HUES6 (cell line): ENCODE measurements at regions not wholly inside any gene's neighbourhood (a gene's known extent, or its start where the extent isn't known, plus 50 kb on each side); places are given as distances from the start of the nearest gene placed in this dataset.
"Not testable (repeated sequence)": the region's sequence is repeated elsewhere in the genome, so short reads cannot be mapped to it uniquely, and the experiment has no call there.

ENCODE experiments used
- H3K27ac ChIP-seq: 2 replicates; pipeline ENCODE4 v1.7.0; 2013; ENCODE audit warnings: low read depth, mild to moderate bottlenecking, low read length, inconsistent platforms
- H3K27me3 ChIP-seq: 2 replicates; pipeline ENCODE4 v1.6.1; 2013; ENCODE audit warnings: low read length; ENCODE audit not compliant: control insufficient read depth, insufficient read depth
- H3K36me3 ChIP-seq: 2 replicates; pipeline ENCODE4 v1.6.1; 2013; ENCODE audit warnings: low read length; ENCODE audit not compliant: control insufficient read depth, insufficient read depth
- H3K4me1 ChIP-seq: 2 replicates; pipeline ENCODE4 v1.6.1; 2013; ENCODE audit warnings: low read length; ENCODE audit not compliant: control insufficient read depth, insufficient read depth
- H3K4me3 ChIP-seq: 2 replicates; pipeline ENCODE4 v1.5.1; 2013; ENCODE audit warnings: low read depth, low read length
- H3K9ac ChIP-seq: one replicate; pipeline ENCODE4 v1.6.1; 2013; ENCODE audit warnings: mild to moderate bottlenecking, low read length
- H3K9me3 ChIP-seq: 2 replicates; pipeline ENCODE4 v1.6.1; 2013; ENCODE audit warnings: low read depth, low read length; ENCODE audit not compliant: control insufficient read depth, insufficient read depth

DNA sequence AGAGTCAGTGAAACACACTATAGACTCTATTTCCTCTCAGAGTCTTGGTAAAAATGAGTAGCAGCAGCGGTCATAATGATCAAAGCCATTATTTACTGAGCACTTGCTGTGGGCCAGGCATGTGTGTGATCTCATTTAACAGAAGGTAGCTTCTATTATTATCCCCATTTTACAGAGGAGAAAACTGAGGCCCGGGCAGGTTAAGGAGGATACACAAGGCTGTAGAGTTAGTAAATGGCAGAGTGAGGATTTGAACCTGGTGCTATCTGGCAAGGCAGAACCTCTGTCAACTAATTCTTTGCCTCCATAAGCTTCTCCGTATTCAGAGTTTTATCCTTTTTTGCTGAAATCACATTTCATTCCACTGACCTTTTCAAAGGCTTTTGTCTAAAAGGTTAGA is 122.2 kb upstream of the SALL4 start:
- Histone ChIP-seq H3K27me3 (no peaks in the 10 kb centered on the region), H3K4me1 (peaks cover 9% of the 10 kb centered on the region), H3K36me3 (no peaks in the 10 kb centered on the region), H3K9me3 (no peaks in the 10 kb centered on the region), H3K9ac (no peak overlapping the region), H3K27ac (no peak overlapping the region), H3K4me3 (no peak overlapping the region)

DNA sequence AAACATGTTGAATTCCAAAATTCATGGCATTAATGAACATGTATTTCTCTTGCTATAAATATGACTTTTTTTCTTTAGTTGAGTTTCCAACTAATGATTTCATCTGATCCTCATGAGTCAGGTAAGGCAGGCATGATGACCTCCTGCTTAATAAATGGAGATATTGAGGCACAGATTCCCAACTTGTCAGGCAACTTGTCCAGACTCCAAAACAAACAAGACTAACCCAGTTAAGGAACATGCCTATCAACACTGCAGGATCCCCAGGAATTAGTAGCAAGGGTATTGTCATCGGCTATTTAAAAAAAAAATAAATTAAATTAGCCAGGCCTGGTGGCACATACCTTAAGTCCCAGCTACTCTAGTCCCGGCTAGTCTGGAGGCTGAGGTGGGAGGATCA is 121.3 kb upstream of the SALL4 start:
- no peak overlapping the region for H3K9ac ChIP-seq
- H3K4me1 ChIP-seq = peaks cover 12% of the 10 kb centered on the region
- no peaks in the 10 kb centered on the region for H3K27me3 ChIP-seq
- H3K36me3 ChIP-seq = no peaks in the 10 kb centered on the region
- H3K9me3 ChIP-seq = no peaks in the 10 kb centered on the region
- no peak overlapping the region for H3K4me3 ChIP-seq
- H3K27ac ChIP-seq = no peak overlapping the region

- H3K36me3 ChIP-seq, H3K27ac ChIP-seq, H3K9ac ChIP-seq, H3K27me3 ChIP-seq, H3K4me3 ChIP-seq, H3K9me3 ChIP-seq: not testable (repeated sequence)
- H3K4me1 ChIP-seq = peaks cover 20% of the 10 kb centered on the region
These were observed 120.5 kb upstream of the SALL4 start for GRCh38 chr20:51922812-51923211.

DNA sequence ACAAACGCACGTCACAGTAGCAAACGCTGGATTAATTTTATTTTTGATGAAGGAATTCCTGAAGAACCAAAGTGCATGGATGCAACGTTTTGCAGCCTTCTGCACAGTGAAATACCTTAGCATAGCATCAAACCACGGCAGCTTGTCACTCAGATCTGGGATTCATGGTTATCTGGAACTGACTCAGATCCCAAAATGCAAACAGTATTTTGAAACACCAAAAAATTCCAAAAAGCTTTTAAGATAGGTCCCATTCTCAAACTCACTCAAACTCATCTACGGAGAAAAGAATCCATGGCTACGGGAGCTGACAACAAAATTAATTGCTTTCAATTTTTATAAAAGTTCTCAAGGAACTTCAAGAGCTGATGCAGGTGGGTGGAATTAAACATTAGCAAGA is 116.2 kb upstream of the SALL4 start:
- Histone ChIP-seq H3K36me3 (no peaks in the 10 kb centered on the region), H3K4me3 (no peak overlapping the region), H3K9me3 (no peaks in the 10 kb centered on the region), H3K27me3 (no peaks in the 10 kb centered on the region), H3K27ac (no peak overlapping the region), H3K4me1 (peaks cover 17% of the 10 kb centered on the region), H3K9ac (no peak overlapping the region)

DNA sequence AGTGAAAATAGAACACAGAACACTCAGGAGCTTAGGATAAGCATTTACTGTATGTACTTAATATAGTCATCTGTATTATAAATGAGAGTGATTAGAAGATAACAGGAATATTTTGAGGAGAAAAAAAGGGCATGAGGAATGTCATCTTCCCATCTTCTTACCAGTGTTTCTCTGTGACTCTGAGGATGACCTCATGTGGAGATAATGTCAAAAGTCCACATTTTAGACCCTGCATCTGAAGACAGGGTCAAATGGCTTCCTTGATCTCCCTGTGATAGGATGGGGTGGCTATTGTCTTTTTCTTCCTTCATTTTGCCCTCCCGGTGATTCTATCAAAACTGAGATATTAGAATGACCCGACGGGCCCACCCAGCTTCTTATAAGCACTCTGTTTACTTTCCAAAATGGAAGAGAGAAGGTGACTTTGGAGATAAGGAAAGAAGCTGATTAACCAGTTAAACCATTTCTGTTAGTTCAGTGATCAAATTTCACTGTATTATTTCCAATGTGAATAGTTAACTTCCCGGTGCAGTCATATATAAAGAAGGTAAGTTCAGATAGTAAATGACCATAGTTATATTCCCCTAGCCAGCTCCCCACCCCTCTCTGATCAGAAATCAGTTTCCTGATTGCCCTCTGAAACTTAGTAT is 115.7 kb upstream of the SALL4 start:
- no peak overlapping the region for H3K9ac ChIP-seq
- H3K4me3 ChIP-seq = no peak overlapping the region
- H3K4me1 ChIP-seq = peaks cover 17% of the 10 kb centered on the region
- H3K36me3 ChIP-seq = no peaks in the 10 kb centered on the region
- H3K27me3 ChIP-seq = no peaks in the 10 kb centered on the region
- H3K27ac ChIP-seq = no peak overlapping the region
- no peaks in the 10 kb centered on the region for H3K9me3 ChIP-seq

DNA sequence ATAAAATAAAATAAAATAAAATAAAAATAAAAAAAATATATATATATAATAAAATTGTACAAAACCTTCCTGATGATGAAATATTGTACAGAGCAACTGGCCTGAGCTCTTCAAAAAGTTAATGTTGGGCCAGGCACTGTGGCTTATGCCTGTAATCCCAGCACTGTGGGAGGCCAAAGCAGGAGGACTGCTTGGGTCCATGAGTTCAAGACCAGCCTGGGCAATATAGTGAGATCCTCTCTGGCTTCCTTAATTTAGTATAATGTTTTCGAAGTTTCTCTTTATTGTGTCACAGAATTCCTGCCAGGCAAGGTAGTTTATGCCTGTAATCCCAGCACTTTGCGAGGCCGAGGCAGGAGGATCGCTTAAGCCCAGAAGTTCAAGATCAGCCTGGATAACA is 113.9 kb upstream of the SALL4 start:
- H3K9ac ChIP-seq = no peak overlapping the region
- no peak overlapping the region for H3K4me3 ChIP-seq
- peaks cover 28% of the 10 kb centered on the region for H3K4me1 ChIP-seq
- H3K36me3 ChIP-seq = no peaks in the 10 kb centered on the region
- no peaks in the 10 kb centered on the region for H3K9me3 ChIP-seq
- H3K27me3 ChIP-seq = no peaks in the 10 kb centered on the region
- H3K27ac ChIP-seq = no peak overlapping the region

- Histone ChIP-seq H3K27me3 (no peaks in the 10 kb centered on the region), H3K4me1 (peaks cover 43% of the 10 kb centered on the region), H3K9ac (no peak overlapping the region), H3K27ac (no peak overlapping the region), H3K4me3 (no peak overlapping the region), H3K36me3 (no peaks in the 10 kb centered on the region), H3K9me3 (no peaks in the 10 kb centered on the region)
These were observed 112.4 kb upstream of the SALL4 start for GRCh38 chr20:51914758-51915157.

DNA sequence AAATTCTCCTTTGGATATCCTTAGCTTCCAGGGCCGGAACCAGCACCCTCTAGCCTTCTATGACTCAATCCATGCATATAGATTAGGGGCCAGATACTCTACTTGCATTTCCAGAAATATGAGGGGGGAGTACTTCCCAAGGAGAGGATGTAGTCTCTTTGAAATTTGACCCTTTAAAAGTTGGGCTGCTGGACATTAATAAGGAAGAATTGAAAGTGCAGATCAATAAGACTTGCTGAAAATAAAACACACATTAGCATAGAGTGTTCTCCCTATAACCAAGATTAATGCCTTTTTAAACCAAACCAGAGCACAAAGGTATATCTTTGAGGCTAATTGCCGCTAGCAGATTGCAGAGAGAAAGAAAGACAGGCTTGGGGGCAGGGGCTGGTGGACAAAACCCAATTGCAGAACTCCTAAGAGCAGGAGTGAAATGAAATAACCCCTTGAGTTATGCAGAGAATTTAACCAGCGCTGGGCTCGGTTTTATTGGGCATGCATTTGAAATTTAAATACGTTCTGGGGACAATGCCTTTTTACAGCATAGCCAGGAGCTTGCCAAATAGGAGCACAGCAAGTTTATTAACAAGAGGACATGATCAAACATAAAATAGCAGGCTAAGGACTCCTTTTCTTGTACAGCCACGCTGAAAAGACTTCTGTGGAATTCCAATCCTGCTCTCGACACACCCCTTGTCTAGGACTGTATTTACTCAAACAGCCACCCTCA is 108.2 kb upstream of the SALL4 start:
- H3K4me3 ChIP-seq = peak overlapping the region; percentile 27; the same call in 1 of the 2 replicates
- no peaks in the 10 kb centered on the region for H3K36me3 ChIP-seq
- H3K27me3 ChIP-seq = no peaks in the 10 kb centered on the region
- no peaks in the 10 kb centered on the region for H3K9me3 ChIP-seq
- peak overlapping the region; percentile 59 for H3K9ac ChIP-seq
- peak overlapping the region; percentile 87 for H3K27ac ChIP-seq
- H3K4me1 ChIP-seq = peaks cover 29% of the 10 kb centered on the region

DNA sequence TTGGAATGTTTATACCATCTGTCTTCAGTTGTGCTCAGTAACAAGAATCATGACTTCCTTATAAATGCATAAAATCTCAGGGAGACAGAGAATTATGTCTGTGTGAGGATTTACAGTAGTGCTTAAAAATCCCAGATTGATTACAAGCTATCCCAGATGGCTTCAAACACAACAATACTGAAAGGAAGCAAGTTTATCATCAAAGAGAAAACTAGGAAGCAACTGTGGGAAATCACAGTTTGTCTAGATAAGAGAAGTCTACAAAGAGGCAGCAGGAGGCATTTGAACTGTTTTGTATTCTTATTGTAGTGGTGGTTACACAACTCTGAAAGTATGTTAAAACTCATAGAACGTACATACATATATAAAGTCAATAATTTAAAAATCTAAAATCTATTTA is 104.4 kb upstream of the SALL4 start:
- Histone ChIP-seq H3K27me3 (no peaks in the 10 kb centered on the region), H3K9me3 (no peaks in the 10 kb centered on the region), H3K9ac (no peak overlapping the region), H3K4me1 (peaks cover 22% of the 10 kb centered on the region), H3K27ac (no peak overlapping the region), H3K4me3 (no peak overlapping the region), H3K36me3 (no peaks in the 10 kb centered on the region)

DNA sequence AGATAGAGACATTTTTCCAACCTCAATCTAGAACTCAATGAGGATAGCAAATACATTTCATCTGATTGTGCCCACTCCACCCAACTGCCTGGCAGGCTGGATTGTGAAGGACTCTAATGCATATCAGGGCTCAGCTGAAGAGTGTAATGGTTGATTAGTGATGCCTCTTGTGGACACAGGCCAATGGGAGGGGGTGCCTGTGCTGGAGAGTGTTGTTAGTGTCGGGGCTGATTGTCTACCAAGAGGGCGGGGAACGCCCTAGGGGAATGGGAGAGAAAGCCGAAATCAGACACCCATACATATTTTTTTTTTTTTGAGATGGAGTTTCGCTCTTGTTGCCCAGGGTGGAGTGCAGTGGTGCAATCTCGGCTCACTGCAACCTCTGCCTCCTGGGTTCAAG is 103.7 kb upstream of the SALL4 start:
- Histone ChIP-seq H3K4me1 (peaks cover 16% of the 10 kb centered on the region), H3K27ac (no peak overlapping the region), H3K9ac (no peak overlapping the region), H3K9me3 (no peaks in the 10 kb centered on the region), H3K36me3 (no peaks in the 10 kb centered on the region), H3K4me3 (no peak overlapping the region), H3K27me3 (no peaks in the 10 kb centered on the region)

DNA sequence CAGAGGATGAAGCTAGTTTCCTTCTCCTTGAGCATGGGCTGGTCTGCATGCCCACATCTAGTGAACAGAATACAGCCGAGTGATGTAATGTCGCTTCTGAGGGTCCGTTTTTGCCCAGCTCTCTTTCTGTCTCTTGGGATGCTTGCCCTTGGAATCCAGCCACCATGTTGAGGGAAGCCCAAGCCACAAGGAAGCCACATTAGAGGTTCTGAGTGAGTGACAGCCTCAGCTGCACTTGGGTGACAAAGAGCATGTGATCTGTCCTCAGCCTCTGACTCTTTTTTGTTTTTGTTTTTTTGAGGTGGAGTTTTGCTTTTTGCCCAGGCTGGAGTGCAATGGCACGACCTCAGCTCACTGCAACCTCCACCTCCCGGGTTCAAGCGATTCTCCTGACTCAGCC is 100.6 kb upstream of the SALL4 start:
- H3K36me3 ChIP-seq = no peaks in the 10 kb centered on the region
- no peak overlapping the region for H3K9ac ChIP-seq
- no peaks in the 10 kb centered on the region for H3K4me1 ChIP-seq
- no peak overlapping the region for H3K4me3 ChIP-seq
- no peaks in the 10 kb centered on the region for H3K27me3 ChIP-seq
- no peak overlapping the region for H3K27ac ChIP-seq
- H3K9me3 ChIP-seq = no peaks in the 10 kb centered on the region
